ENCODE measurements at regions not wholly inside any gene's neighbourhood (a gene's known extent, or its start where the extent isn't known, plus 50 kb on each side); places are given as distances from the start of the nearest gene placed in this dataset.

GRCh38 chr2:160790738-160791137 lies 297.1 kb upstream of the RBMS1 start:
- Histone ChIP-seq H3K9me3 (no peaks in the 10 kb centered on the region), H3K4me1 (no peaks in the 10 kb centered on the region), H3K36me3 (no peaks in the 10 kb centered on the region), H3K27me3 (no peaks in the 10 kb centered on the region), H3K9ac (ENCODE audit: low read depth in 2 of 2, low read length in 2 of 2) (no peak overlapping the region), H3K27ac (no peak overlapping the region), H3K4me3 (no peak overlapping the region)
- no peak for TF ChIP-seq CTCF (IDR thresholded peaks at IDR 0.05)
- intact Hi-C loops (cut with DNase I) = no loop called here
- no peak for DNase-seq

- H3K4me3 ChIP-seq = no peak overlapping the region
- DNase-seq = no peak
- no peak overlapping the region for H3K27ac ChIP-seq
- no peaks in the 10 kb centered on the region for H3K4me1 ChIP-seq
- TF ChIP-seq CTCF (IDR thresholded peaks at IDR 0.05) = no peak
- intact Hi-C loops (cut with DNase I) = no loop called here
- no peaks in the 10 kb centered on the region for H3K27me3 ChIP-seq
- H3K9me3 ChIP-seq = no peaks in the 10 kb centered on the region
- no peak overlapping the region for H3K9ac ChIP-seq (ENCODE audit: low read depth in 2 of 2, low read length in 2 of 2)
- H3K36me3 ChIP-seq = no peaks in the 10 kb centered on the region
Observed at GRCh38 chr2:160791884-160792283, 298.3 kb upstream of the RBMS1 start.

- intact Hi-C loops (cut with DNase I) = no loop called here
- Histone ChIP-seq H3K9me3 (no peaks in the 10 kb centered on the region), H3K4me3 (no peak overlapping the region), H3K36me3 (no peaks in the 10 kb centered on the region), H3K27ac (no peak overlapping the region), H3K9ac (ENCODE audit: low read depth in 2 of 2, low read length in 2 of 2) (no peak overlapping the region), H3K27me3 (no peaks in the 10 kb centered on the region), H3K4me1 (no peaks in the 10 kb centered on the region)
- DNase-seq = no peak
- no peak for TF ChIP-seq CTCF (IDR thresholded peaks at IDR 0.05)
Observed at GRCh38 chr2:160792837-160793236, 299.2 kb upstream of the RBMS1 start.

GRCh38 chr2:160794926-160795325 lies 301.3 kb upstream of the RBMS1 start:
- no peak for DNase-seq
- H3K4me1 ChIP-seq = no peaks in the 10 kb centered on the region
- no peak for TF ChIP-seq CTCF (IDR thresholded peaks at IDR 0.05)
- H3K9me3 ChIP-seq = no peaks in the 10 kb centered on the region
- H3K9ac ChIP-seq (ENCODE audit: low read depth in 2 of 2, low read length in 2 of 2) = no peak overlapping the region
- no peaks in the 10 kb centered on the region for H3K36me3 ChIP-seq
- intact Hi-C loops (cut with DNase I) = no loop called here
- H3K27ac ChIP-seq = no peak overlapping the region
- no peaks in the 10 kb centered on the region for H3K27me3 ChIP-seq
- no peak overlapping the region for H3K4me3 ChIP-seq

- Histone ChIP-seq H3K27ac (no peak overlapping the region), H3K4me3 (no peak overlapping the region), H3K9me3 (no peaks in the 10 kb centered on the region), H3K36me3 (no peaks in the 10 kb centered on the region), H3K9ac (ENCODE audit: low read depth in 2 of 2, low read length in 2 of 2) (no peak overlapping the region), H3K27me3 (no peaks in the 10 kb centered on the region), H3K4me1 (no peaks in the 10 kb centered on the region)
- TF ChIP-seq CTCF (IDR thresholded peaks at IDR 0.05) = no peak
- intact Hi-C loops (cut with DNase I) = no loop called here
- DNase-seq = no peak
Observed at GRCh38 chr2:160803881-160804280, 310.3 kb upstream of the RBMS1 start.

- no peak overlapping the region for H3K27ac ChIP-seq
- intact Hi-C loops (cut with DNase I) = no loop called here
- no peak for TF ChIP-seq CTCF (IDR thresholded peaks at IDR 0.05)
Observed at GRCh38 chr2:160810406-160810805, 316.8 kb upstream of the RBMS1 start.

More at GRCh38 chr2:160810406-160810805, 316.8 kb upstream of the RBMS1 start:
- Histone ChIP-seq H3K9me3 (no peaks in the 10 kb centered on the region), H3K4me1 (no peaks in the 10 kb centered on the region), H3K4me3 (no peak overlapping the region), H3K27me3 (no peaks in the 10 kb centered on the region), H3K36me3 (no peaks in the 10 kb centered on the region), H3K9ac (ENCODE audit: low read depth in 2 of 2, low read length in 2 of 2) (no peak overlapping the region)
- no peak for DNase-seq
